Peyer's patch (tissue), 4 donors: ENCODE measurements at regions not wholly inside any gene's neighbourhood (a gene's known extent, or its start where the extent isn't known, plus 50 kb on each side); places are given as distances from the start of the nearest gene placed in this dataset.

ENCODE experiments used
- DNase-seq, 3 donors: peaks; one replicate each; pipeline ENCODE4 v3.0.0-alpha.2; 2017 to 2019
- H3K27ac ChIP-seq, 4 donors: fragments of 200-600 bp; sonication (generic); one replicate each; pipeline ENCODE4 v1.5.1; 2016 to 2019
- H3K27me3 ChIP-seq, 2 donors: fragments of 200-600 bp; sonication (generic); one replicate each; pipeline ENCODE4 v1.5.1; 2019
- H3K36me3 ChIP-seq, 3 donors: fragments of 200-600 bp; sonication (generic); one replicate each; pipeline ENCODE4 v1.5.1; 2016 to 2019
- H3K4me1 ChIP-seq, 4 donors: fragments of 200-600 bp; sonication (generic); one replicate each; pipeline ENCODE4 v1.5.1; 2016 to 2019
- H3K4me3 ChIP-seq, 4 donors: fragments of 200-600 bp; sonication (generic); 1 replicate in 3 of 4; 2 replicates in 1 of 4; pipeline ENCODE4 v1.5.1; 2016 to 2019; ENCODE audit warnings: mild to moderate bottlenecking in 1 of 4
- H3K9me3 ChIP-seq, 4 donors: fragments of 200-600 bp; sonication (generic); one replicate each; pipeline ENCODE4 v1.5.1; 2016 to 2019; ENCODE audit warnings: mild to moderate bottlenecking in 1 of 4
- POLR2A ChIP-seq, 2 donors: fragments of 450-650 bp; IDR thresholded peaks; one replicate each; pipeline ENCODE4 v1.5.1; 2017; ENCODE audit warnings: antibody characterized with exemption in 2 of 2, mild to moderate bottlenecking in 2 of 2, moderate library complexity in 2 of 2
- TF ChIP-seq, protein P1 (sequence below), 6 experiments: fragments of 450-650 bp in 4 of 6; fragments of 200-600 bp in 2 of 6; sonication (generic) in 1 of 6; IDR thresholded peaks; one replicate each; pipeline ENCODE4 v1.5.1; 2017 to 2019; ENCODE audit warnings: antibody characterized with exemption in 6 of 6, mild to moderate bottlenecking in 3 of 6, moderate library complexity in 1 of 6

DNA sequence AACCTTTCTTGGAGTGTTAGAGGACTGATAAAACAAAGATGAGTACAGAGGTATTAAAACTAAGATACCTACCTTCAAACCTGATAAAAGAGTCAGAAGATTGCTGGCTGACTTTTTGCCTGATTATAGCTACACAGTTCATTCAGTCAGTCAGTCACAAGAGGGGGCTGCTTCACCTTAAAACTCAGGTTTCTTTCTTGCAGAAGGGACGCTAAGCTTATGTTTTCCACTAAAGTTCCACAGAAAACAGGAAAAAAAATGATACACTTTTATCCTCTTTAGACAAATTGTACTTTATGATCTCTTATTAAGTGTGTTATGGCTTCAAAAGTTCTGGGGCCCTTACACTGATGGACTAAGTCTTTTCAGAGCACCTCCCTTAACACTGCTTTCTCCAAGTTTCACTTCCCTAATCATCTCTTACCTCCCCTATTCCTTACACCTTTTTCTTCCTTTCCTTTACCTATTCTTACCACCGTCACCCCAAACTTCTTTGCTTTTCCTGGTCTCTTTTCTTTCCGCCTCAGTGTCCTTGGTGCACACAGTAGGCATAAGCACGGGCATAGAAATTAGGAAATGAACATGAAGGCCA, 448.7 kb upstream of the OR4E1 start:
- Histone ChIP-seq H3K9me3 (no peaks in the 10 kb centered on the region), H3K36me3 (no peaks in the 10 kb centered on the region), H3K27me3 (no peaks in the 10 kb centered on the region), H3K27ac (no peak overlapping the region), H3K4me3 (no peak overlapping the region), H3K4me1 (no peaks in the 10 kb centered on the region)
- TF ChIP-seq POLR2A (IDR thresholded peaks at IDR 0.05) = no peak
- TF ChIP-seq, protein P1, sequence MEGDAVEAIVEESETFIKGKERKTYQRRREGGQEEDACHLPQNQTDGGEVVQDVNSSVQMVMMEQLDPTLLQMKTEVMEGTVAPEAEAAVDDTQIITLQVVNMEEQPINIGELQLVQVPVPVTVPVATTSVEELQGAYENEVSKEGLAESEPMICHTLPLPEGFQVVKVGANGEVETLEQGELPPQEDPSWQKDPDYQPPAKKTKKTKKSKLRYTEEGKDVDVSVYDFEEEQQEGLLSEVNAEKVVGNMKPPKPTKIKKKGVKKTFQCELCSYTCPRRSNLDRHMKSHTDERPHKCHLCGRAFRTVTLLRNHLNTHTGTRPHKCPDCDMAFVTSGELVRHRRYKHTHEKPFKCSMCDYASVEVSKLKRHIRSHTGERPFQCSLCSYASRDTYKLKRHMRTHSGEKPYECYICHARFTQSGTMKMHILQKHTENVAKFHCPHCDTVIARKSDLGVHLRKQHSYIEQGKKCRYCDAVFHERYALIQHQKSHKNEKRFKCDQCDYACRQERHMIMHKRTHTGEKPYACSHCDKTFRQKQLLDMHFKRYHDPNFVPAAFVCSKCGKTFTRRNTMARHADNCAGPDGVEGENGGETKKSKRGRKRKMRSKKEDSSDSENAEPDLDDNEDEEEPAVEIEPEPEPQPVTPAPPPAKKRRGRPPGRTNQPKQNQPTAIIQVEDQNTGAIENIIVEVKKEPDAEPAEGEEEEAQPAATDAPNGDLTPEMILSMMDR (IDR thresholded peaks at IDR 0.05) = peak in 4 of 6 experiments; percentile 9 to 57 (median 42)
- no peak for DNase-seq

DNA sequence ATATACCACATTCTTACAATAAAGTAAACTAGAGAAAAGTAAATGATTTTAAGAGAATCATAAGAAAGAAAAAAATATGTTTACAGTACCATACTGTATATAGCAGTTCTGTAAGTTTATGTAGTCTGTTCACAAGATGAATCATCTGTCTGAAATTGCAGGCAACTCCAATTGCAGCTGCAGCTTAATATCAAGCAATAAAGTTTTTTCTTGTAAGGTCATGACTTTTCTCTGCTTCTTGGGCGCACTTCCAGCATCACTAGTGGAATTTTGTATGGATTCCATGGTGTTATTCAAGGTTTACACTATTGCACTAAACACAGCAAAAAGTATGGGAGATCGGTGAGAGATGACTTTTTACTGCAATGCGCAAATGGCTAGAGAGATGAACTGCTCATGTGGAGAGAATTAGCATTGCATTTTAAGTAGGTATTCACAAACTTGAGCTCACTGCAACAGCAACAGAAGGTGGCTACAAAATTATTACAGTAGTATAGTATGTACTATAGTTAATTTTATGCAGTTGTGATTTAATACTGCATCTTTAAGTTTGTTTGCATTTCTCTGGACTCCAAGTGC, 445.4 kb upstream of the OR4E1 start:
- no peak for TF ChIP-seq POLR2A (IDR thresholded peaks at IDR 0.05)
- TF ChIP-seq, protein P1 (IDR thresholded peaks at IDR 0.05) = no peak
- Histone ChIP-seq H3K27ac (no peak overlapping the region), H3K4me3 (no peak overlapping the region), H3K36me3 (no peaks in the 10 kb centered on the region), H3K4me1 (no peaks in the 10 kb centered on the region), H3K27me3 (no peaks in the 10 kb centered on the region), H3K9me3 (no peaks in the 10 kb centered on the region)
- DNase-seq = no peak

- DNase-seq = no peak
- TF ChIP-seq, protein P1 (IDR thresholded peaks at IDR 0.05) = no peak
- no peak for TF ChIP-seq POLR2A (IDR thresholded peaks at IDR 0.05)
- Histone ChIP-seq H3K27ac (no peak overlapping the region), H3K4me3 (no peak overlapping the region), H3K27me3 (no peaks in the 10 kb centered on the region), H3K4me1 (no peaks in the 10 kb centered on the region), H3K9me3 (no peaks in the 10 kb centered on the region), H3K36me3 (no peaks in the 10 kb centered on the region)
Observed at GRCh38 chr14:22113401-22113800, 439.8 kb upstream of the OR4E1 start.

DNA sequence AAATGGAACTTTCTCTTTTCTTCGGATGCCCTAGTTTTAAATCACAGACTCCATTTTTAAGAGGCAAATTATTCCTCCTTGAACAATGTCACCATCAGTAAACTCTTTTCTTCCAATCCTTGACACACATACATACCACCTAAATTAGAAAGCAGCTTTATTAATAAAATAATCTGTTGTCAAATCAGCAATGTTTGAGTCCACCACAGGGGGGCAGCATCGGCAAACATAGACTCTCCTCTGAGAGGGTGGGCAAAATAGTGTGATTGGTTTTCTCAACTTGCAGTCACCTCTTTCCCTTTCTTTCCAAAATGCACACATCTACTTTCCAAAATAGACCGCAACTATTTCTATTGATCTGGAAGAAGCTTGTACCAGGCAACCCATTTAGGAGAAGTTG, 438.4 kb upstream of the OR4E1 start:
- no peaks in the 10 kb centered on the region for H3K27me3 ChIP-seq
- peak in 1 of 3 donors; percentile 63 for DNase-seq

DNA sequence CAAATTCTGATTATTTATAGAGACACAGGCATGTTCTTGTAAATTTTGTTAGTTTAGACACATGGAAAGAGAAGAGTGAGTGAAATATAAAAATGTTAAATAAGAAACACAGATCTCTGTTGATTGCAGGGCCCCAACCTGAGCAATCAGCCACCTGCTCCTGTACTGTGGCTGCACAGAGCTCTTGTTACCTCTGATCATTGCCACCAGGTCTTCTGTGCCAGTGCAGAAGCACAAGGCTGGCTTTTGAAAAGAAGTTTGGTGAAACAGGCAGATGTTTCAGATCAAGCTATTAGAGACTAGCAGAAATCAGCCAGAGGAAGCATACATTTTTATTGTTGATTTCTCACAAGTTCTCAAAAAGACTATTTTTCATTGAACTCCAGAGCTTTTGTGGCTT, 434.1 kb upstream of the OR4E1 start:
- no peak overlapping the region for H3K27ac ChIP-seq
- no peaks in the 10 kb centered on the region for H3K27me3 ChIP-seq
- no peak for DNase-seq
- no peak overlapping the region for H3K4me3 ChIP-seq
- H3K36me3 ChIP-seq = no peaks in the 10 kb centered on the region
- no peaks in the 10 kb centered on the region for H3K9me3 ChIP-seq
- no peaks in the 10 kb centered on the region for H3K4me1 ChIP-seq
- TF ChIP-seq, protein P1 (IDR thresholded peaks at IDR 0.05) = no peak
- TF ChIP-seq POLR2A (IDR thresholded peaks at IDR 0.05) = no peak

More for the DNA sequence above, 438.4 kb upstream of the OR4E1 start:
- H3K4me3 ChIP-seq = no peak overlapping the region
- TF ChIP-seq, protein P1 (IDR thresholded peaks at IDR 0.05) = peak in 4 of 6 experiments; percentile 41 to 53 (median 50)
- no peak for TF ChIP-seq POLR2A (IDR thresholded peaks at IDR 0.05)
- no peaks in the 10 kb centered on the region for H3K9me3 ChIP-seq
- no peaks in the 10 kb centered on the region for H3K36me3 ChIP-seq
- H3K4me1 ChIP-seq = no peaks in the 10 kb centered on the region
- no peak overlapping the region for H3K27ac ChIP-seq
